ENCODE measurements at regions not wholly inside any gene's neighbourhood (a gene's known extent, or its start where the extent isn't known, plus 50 kb on each side); places are given as distances from the start of the nearest gene placed in this dataset.

- Histone ChIP-seq H4K20me1 (ENCODE audit: insufficient read depth) (no peaks in the 10 kb centered on the region), H3K27ac (no peak overlapping the region), H3K9me2 (ENCODE audit: insufficient read depth) (no peaks in the 10 kb centered on the region), H3F3A (ENCODE audit: insufficient read depth, low read depth) (peaks cover 9% of the 10 kb centered on the region; the same call in 1 of the 2 replicates), H3K36me3 (ENCODE audit: low read depth) (no peaks in the 10 kb centered on the region), H3K9me3 (ENCODE audit: insufficient read depth, low read depth) (0 out of 2 replicates have a peak, but pooled peaks cover 11% of the 10 kb centered on the region), H3K27me3 (ENCODE audit: insufficient read depth, low read depth) (no peaks in the 10 kb centered on the region), H3K79me2 (ENCODE audit: low read depth) (no peaks in the 10 kb centered on the region), H2AFZ (no peak overlapping the region), H3K4me2 (no peak overlapping the region), H3K4me3 (no peak overlapping the region), H3K4me1 (replicated peaks; ENCODE audit: insufficient read depth) (peaks cover 15% of the 10 kb centered on the region)
- intact Hi-C loops (cut with micrococcal nuclease; ENCODE audit: unreplicated experiment) = no loop called here
- CTCF ChIA-PET = no interaction called here
- no TSS peak for BruUV-seq (replicated peaks)
- POLR2A ChIA-PET (ENCODE audit: unreplicated experiment) = no interaction called here
- DNase-seq = no peak
- TF ChIP-seq EZH2 (IDR thresholded peaks at IDR 0.05; ENCODE audit: low read depth) (no peak), CTCF (conservative IDR thresholded peaks at IDR 0.05) (no peak)
Observed at GRCh38 chr2:237232166-237232565, 146.5 kb downstream of the COPS8 start.

- Histone ChIP-seq H3K9me3 (ENCODE audit: insufficient read depth, low read depth) (peaks cover 15% of the 10 kb centered on the region; the same call in 1 of the 2 replicates), H3K27me3 (ENCODE audit: insufficient read depth, low read depth) (no peaks in the 10 kb centered on the region), H3K4me2 (no peak overlapping the region), H3K36me3 (ENCODE audit: low read depth) (no peaks in the 10 kb centered on the region), H3K4me1 (replicated peaks; ENCODE audit: insufficient read depth) (no peaks in the 10 kb centered on the region), H3K9me2 (ENCODE audit: insufficient read depth) (no peaks in the 10 kb centered on the region), H3K27ac (no peak overlapping the region), H2AFZ (no peak overlapping the region), H4K20me1 (ENCODE audit: insufficient read depth) (no peaks in the 10 kb centered on the region), H3K79me2 (ENCODE audit: low read depth) (no peaks in the 10 kb centered on the region), H3K4me3 (no peak overlapping the region), H3F3A (ENCODE audit: insufficient read depth, low read depth) (no peaks in the 10 kb centered on the region)
- no peak for DNase-seq
- CTCF ChIA-PET = no interaction called here
- no TSS peak for BruUV-seq (replicated peaks)
- no peak for TF ChIP-seq EZH2 (IDR thresholded peaks at IDR 0.05; ENCODE audit: low read depth)
- intact Hi-C loops (cut with micrococcal nuclease; ENCODE audit: unreplicated experiment) = no loop called here
- POLR2A ChIA-PET (ENCODE audit: unreplicated experiment) = interaction anchor here (0.6 kb wide), 1 partner anchor 110 kb away, joined by 3 read pairs; no protein-coding TSS in a partner anchor
Observed at GRCh38 chr2:237234268-237234667, 148.6 kb downstream of the COPS8 start.

GRCh38 chr2:237235383-237236095 lies 149.8 kb downstream of the COPS8 start:
- intact Hi-C loops (cut with micrococcal nuclease; ENCODE audit: unreplicated experiment) = no loop called here
- Histone ChIP-seq H3K4me1 (replicated peaks; ENCODE audit: insufficient read depth) (no peaks in the 10 kb centered on the region), H2AFZ (no peak overlapping the region), H3K27me3 (ENCODE audit: insufficient read depth, low read depth) (no peaks in the 10 kb centered on the region), H4K20me1 (ENCODE audit: insufficient read depth) (no peaks in the 10 kb centered on the region), H3K27ac (no peak overlapping the region), H3K36me3 (ENCODE audit: low read depth) (no peaks in the 10 kb centered on the region), H3F3A (ENCODE audit: insufficient read depth, low read depth) (no peaks in the 10 kb centered on the region), H3K9me2 (ENCODE audit: insufficient read depth) (no peaks in the 10 kb centered on the region), H3K4me3 (no peak overlapping the region), H3K4me2 (no peak overlapping the region), H3K9me3 (ENCODE audit: insufficient read depth, low read depth) (peaks cover 24% of the 10 kb centered on the region; the same call in 1 of the 2 replicates), H3K79me2 (ENCODE audit: low read depth) (no peaks in the 10 kb centered on the region)
- no TSS peak for BruUV-seq (replicated peaks)
- CTCF ChIA-PET = no interaction called here
- peak in 1 of 2 experiments; percentile 21 for DNase-seq
- POLR2A ChIA-PET (ENCODE audit: unreplicated experiment) = interaction anchor here (0.6 kb wide), 2 partner anchors 54 to 150 kb away, joined by 3 to 4 read pairs; partner anchors contain the start of gene COPS8
- TF ChIP-seq EZH2 (IDR thresholded peaks at IDR 0.05; ENCODE audit: low read depth) (no peak), CTCF (conservative IDR thresholded peaks at IDR 0.05) (no peak)
